COR-L47 (cell line): ENCODE measurements at regions not wholly inside any gene's neighbourhood (a gene's known extent, or its start where the extent isn't known, plus 50 kb on each side); places are given as distances from the start of the nearest gene placed in this dataset.
"Not testable (repeated sequence)": the region's sequence is repeated elsewhere in the genome, so short reads cannot be mapped to it uniquely, and the experiment has no call there.

Source experiments
- DNase-seq: peaks from one replicate; lab custom pipeline; 2025; lab: John Stamatoyannopoulos, UW

DNA sequence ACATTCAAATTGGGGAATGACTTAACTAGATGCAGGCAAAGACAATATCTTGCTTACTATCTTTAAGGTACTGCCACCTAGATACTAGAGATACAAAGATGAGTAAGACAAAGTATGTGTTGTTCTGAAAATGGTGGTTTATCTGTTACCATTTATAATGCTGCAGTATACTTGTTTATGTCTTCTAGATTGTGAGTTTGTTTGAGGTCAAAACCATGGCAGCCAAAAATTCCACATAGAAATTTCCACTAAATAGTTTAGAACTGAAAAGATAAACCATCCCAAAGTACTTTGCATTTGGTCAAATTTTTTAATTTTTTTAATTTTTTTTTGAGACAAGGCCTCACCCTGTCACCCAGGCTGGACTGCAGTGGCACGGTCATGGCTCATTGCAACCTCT, 150.8 kb downstream of the SOX4 start:
- DNase-seq, result no peak

- DNase-seq, result no peak
These were observed 152.2 kb downstream of the SOX4 start for GRCh38 chr6:21745543-21746337.

- DNase-seq, result no peak
These were observed 153.9 kb downstream of the SOX4 start for GRCh38 chr6:21747441-21747840.

GRCh38 chr6:21748343-21749056, 154.9 kb downstream of the SOX4 start:
- DNase-seq, result peak; percentile 17

GRCh38 chr6:21749754-21750153, 156.2 kb downstream of the SOX4 start:
- DNase-seq, result no peak

- DNase-seq, result no peak
These were observed 157.0 kb downstream of the SOX4 start for GRCh38 chr6:21750575-21750974.

DNA sequence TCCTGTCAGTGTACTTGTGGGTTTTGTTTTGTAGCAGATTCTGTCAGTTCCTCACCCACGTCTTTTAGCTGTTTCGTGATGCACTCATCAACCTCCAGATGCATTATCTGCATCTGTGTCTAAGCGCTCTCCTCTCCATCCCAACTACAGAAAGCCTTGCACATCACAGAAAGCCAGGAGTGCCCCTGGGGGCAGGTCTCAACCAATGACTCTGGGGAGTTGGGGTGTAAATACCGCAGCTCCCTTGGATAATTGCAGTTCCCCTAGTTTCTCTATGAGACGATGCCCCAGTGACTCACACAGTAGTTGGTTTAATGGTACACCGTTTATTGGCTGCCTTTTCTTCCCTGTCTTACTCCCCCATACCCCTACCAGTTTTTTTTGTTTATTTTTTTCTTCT, 158.1 kb downstream of the SOX4 start:
- no peak for DNase-seq

DNA sequence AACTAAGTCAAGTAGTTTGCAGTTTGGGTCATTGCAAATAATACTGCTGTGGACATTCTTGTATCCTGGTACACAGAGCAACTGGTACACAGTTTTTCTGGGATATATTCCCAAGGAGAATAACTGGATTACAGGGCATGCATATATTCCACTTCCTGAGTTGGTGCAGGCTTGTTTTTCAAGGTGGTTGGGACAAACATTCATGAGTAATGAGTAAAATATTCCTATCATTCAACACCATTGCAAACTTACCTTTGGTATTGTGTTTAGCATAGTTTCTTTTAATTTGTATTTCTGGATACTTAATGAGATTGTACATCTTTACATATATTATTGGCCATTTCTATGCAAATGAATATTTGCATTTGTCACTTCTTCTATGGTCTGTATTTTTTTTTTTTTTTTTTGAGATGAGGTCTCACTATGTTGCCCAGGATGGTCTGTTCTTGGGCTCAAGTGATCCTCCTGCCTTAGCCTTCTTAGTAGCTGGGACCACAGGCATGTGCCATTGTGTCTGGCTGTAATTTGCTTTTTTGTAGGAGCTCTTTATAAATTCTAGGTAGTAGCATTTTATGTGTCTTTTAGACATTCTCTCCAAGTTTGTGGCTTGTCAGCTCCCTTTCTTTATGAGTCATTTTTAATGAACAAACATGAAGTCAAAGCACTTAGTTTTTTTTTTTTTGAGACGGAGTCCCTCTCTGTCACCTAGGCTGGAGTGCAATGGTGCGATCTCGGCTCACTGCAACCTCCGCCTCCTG, 158.7 kb downstream of the SOX4 start:
- no peak for DNase-seq

GRCh38 chr6:21753241-21754108, 159.9 kb downstream of the SOX4 start:
- no peak for DNase-seq

- no peak for DNase-seq
These were observed 161.3 kb downstream of the SOX4 start for GRCh38 chr6:21754891-21755290.

DNA sequence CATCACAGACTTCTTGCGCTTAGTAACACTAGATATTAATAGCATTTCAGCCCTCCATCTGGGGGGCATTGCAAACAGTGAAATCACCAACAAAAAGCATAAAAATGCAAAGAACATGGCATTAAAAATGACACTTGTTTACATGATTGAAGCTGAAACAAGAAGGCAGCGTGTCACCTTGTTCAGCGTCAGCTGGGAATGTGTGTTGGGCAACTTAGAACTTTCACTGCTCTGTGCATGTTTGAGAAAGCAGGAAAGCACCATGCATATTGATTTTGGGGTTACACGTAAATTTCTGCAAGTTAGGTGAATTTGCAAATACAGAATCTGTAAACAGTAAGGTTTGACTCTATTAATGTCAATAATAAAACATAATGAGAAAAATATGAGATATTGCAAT, 162.9 kb downstream of the SOX4 start:
- DNase-seq, result no peak

GRCh38 chr6:21757392-21757791, 163.8 kb downstream of the SOX4 start:
- not testable (repeated sequence) for DNase-seq

DNA sequence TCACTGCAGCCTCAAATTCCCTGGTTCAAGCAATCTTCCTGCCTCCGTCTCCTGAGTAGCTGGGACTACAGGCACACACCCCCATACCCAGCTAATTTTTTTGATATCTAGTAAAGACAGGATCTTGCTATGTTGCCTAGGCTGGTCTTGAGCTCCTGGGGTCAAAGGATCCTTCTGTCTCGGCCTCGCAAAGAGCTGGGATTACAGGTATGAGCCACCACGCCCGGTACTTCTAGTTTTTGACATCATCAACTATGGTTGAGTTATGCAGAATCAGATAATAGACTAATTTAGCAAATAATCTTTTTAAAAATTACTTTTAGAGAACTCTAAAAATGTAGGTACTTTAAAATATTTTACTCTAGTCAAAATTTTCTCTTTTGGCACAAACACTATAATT, 166.2 kb downstream of the SOX4 start:
- DNase-seq, result no peak

DNA sequence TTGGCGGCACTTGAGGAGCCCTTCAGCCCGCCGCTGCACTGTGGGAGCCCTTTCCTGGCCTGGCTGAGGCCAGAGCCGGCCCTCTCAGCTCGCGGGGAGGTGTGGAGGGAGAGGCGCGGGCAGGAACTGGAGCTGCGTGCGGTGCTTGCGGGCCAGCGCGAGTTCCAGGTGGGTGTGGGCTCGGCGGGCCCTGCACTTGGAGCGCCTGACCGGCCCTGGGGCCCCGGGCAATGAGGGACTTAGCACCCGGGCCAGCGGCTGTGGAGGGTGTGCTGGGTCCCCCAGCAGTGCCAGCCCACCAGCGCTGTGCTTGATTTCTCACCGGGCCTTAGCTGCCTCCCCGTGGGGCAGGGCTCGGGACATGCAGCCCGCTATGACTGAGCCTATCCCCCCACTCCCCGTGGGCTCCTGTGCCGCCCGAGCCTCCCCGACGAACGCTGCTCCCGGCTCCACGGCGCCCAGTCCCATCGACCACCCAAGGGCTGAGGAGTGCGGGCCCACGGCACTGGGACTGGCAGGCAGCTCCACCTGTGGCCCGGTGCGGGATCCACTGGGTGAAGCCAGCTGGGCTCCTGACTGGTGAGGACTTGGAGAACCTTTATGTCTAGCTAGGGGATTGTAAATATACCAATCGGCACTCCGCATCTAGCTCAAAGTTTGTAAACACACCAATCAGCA, 167.6 kb downstream of the SOX4 start:
- not testable (repeated sequence) for DNase-seq

DNA sequence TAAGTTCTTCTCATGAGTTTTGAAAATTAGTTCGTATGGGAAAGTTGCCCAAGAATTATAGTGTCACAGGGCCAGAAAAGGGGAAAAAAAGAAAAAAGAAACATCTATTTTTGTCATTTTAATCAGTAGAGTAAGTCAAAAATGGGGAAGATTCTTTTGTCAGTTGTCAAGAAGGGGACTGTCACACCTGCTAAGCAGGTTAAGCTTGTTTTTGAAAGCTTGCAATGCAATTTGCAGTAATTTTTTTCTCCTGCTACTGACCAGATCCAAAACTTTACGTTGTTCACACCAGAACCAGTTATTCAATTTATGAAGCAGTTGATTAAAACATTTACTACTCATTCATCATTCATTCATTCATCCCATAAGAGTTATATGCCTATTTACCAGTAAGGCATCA, 171.4 kb downstream of the SOX4 start:
- DNase-seq, result no peak

DNA sequence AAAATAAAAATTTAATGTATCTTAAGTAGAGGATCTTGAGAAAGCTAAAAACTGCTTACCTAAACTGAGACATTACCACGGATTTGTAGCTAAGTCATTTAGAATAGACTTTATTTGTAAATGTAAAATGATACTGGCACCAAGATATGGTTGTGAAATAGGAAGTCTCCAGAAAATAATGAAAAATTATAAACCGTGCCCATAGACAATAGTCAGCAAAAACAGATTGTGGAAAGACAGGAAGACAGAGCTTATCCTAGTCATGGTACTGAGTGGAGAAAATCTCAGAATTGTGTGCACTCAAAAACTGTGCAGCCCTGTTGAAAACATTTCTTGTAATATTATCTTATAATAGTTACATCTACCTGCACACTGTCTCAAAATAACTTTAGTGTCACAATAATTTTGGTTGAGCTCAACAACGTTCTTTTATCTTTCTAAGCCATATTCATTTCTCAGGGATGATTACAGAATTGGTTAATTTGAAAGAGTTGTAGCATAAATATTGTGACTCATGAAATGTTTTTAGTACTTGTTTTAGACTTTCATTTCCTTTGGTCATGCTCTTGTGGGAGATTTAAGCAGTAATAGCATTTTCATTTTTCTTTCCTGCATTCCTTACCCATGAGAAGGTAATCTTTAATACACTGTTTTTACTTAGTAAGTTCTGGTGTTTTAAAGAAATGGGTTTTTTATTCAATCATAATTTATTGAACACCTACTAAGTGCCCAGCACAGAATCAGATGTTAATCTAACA, 174.5 kb downstream of the SOX4 start:
- no peak for DNase-seq

DNA sequence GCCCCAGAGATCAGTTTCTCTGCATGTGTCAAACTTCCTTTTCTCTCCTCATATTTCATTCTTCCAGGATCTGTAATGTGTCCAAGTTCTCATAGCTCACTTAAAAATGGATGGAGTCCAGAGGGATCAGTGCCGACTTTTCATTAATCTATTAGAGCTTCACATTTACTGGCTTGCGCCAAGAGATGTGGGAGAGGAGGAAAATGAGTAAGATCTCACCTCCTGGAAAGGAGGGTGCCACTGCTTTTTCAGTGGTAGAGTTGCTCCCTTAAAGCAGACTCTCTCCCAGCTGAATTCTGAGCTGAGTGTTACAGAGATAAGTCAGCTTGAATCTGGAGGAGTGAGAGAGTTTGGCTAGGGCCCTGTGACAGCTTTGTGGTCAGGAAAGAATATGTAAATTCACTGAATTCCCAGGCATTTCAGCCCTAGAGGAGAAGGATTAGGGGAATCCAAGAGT, 175.9 kb downstream of the SOX4 start:
- no peak for DNase-seq

DNA sequence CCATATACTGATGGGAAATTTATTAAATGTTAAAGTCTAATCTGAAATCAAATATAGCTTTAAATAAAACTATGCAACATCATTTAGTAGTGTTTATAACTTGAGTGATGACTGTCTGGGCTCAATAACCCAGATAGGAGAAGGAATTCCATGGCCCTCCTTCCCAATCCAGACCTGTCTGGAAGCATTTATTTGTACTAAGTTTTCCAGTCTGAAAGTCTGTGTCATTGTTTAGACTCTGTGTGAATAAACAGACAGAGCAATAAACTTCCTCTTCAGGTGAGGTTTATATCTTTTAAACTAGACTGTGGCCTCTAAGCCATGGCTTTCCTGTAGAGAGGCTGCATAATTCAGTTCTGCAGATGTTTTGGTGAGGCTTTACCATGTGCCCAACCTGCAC, 176.4 kb downstream of the SOX4 start:
- DNase-seq, result no peak

GRCh38 chr6:21771626-21772320, 178.2 kb downstream of the SOX4 start:
- no peak for DNase-seq

- no peak for DNase-seq
These were observed 178.9 kb downstream of the SOX4 start for GRCh38 chr6:21772477-21772876.
